SK-MEL-5 (cell line): ENCODE measurements at regions not wholly inside any gene's neighbourhood (a gene's known extent, or its start where the extent isn't known, plus 50 kb on each side); places are given as distances from the start of the nearest gene placed in this dataset.
"Not testable (repeated sequence)": the region's sequence is repeated elsewhere in the genome, so short reads cannot be mapped to it uniquely, and the experiment has no call there.

Source experiments
- DNase-seq: peaks from one replicate; pipeline ENCODE4 v3.0.0-alpha.2; 2016; ENCODE audit warnings: low read depth, low spot score
- in situ Hi-C: cut with HindIII; loops from 2 replicates; pipeline ENCODE4 v1.10.0; 2016; ENCODE audit warnings: low sequenced_read_pairs, high pct_unique_total_duplicates, low pct_unique_long_range_greater_than_20kb

GRCh38 chr4:11670304-11670703 lies 241.6 kb upstream of the HS3ST1 start:
- in situ Hi-C loops: no loop called here
- DNase-seq: no peak

DNA sequence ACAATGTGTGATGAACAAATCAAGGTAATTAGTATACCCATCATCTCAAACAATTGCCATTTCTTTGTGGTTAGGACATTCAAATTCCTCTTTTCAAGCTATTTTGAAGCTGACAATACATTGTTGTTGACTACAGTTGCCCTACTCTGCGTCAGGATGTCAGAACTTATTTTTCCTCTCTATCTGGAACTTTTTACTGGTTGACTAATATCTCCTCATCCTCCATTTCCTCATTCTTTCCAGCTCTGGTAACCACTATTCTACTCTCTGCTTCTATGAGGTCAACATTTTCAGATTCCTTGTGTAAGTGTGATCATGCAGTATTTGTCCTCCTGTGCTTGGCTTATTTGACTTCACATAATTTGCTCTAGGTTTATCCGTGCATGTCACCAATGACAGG lies 240.5 kb upstream of the HS3ST1 start:
- DNase-seq: no peak
- in situ Hi-C loops: no loop called here

GRCh38 chr4:11663114-11663513 lies 234.4 kb upstream of the HS3ST1 start:
- in situ Hi-C loops: no loop called here
- DNase-seq: no peak

- DNase-seq: peak; percentile 32
- in situ Hi-C loops: no loop called here
Observed at GRCh38 chr4:11650801-11651596, 222.3 kb upstream of the HS3ST1 start.

DNA sequence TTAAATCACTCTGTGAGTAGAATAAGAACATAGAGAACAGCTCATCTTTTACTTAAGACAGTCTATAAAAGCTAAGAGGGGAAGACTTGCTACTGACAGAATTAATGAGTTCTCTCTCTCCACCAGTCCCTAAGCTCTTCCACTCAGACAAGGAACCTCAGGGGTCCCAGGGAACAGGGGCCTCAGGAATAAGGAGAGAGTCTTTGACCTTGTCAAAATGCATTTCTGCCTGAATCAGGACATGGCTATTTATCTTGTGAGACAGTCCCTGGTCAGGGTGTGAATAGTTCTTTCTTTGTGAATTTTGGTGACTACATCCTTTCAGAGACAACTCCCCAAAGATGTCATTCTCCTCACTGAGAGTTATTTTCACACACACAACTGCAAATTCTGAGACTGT lies 218.7 kb upstream of the HS3ST1 start:
- no peak for DNase-seq

DNA sequence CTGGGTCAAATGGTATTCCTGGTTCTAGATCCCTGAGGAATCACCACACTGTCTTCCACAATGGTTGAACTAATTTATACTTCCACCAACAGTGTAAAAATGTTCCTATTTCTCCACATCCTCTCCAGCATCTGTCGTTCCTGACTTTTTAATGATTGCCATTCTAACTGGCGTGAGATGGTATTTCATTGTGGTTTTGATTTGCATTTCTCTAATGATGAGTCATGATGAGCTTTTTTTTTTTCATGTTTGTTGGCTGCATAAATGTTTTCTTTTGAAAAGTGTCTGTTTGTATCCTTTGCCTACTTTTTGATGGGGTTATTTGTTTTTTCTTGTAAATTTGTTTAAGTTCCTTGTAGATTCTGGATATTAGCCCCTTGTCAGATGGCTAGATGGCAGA lies 214.4 kb upstream of the HS3ST1 start:
- DNase-seq, in situ Hi-C loops: not testable (repeated sequence)

More for the DNA sequence above, 218.7 kb upstream of the HS3ST1 start:
- in situ Hi-C loops: no loop called here

DNA sequence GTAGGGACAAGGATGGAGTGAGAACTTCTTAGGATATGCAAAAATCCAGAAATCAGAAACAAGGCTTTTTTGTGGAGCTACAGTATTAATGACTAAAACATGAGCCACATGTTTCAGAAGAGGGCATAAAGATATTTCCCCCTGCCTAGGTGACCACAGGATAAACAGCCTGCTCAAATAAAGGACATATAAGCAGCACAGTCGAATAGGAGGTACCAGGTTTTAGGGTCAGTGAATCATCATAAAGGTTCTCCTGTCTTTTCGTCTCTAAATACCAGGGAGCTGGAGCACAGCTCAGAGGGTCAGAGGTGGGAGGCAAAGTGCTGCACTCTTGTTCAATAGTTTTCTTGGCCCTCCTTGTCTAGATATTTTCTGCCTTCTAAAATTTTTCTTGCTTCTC lies 211.9 kb upstream of the HS3ST1 start:
- no peak for DNase-seq

DNA sequence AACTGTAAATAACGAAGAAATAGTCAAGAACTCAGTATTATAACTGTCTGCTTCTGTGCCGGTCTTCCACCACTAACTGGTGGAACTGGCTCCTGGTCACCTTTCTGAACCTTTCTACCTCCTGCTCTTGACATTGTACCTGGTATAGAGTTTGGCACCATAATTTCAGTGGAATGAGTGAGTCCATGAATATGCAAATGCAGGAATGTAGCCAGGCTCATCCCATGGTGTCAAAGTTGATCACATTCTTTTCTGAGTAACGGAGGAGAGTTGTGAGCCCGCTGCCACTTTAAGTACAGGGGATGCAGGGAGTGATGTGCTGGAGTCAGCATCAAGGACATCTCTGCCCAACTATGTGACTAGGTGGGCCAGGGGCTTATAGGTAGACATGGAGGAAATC lies 207.9 kb upstream of the HS3ST1 start:
- DNase-seq: no peak
- in situ Hi-C loops: no loop called here

More for the DNA sequence above, 211.9 kb upstream of the HS3ST1 start:
- in situ Hi-C loops: no loop called here

DNA sequence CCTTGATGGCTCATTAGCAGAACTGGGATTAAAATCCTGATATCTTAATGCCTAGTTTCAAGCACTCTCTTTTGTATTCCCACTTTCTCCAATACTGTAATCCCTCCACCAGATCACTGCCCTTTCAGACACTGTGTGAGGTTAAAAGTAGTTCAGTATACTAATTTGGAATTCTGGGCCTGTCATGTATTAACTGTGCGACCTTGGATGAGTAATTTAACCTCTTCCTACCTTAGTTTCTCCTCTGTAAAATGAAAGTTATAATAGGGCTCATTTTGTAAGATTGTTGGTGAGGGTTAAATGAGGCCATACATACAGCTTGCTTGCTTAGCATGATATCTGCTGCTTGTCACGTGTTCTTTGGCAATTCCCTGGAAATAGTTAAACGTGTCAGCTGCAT lies 207.3 kb upstream of the HS3ST1 start:
- no peak for DNase-seq
- in situ Hi-C loops: no loop called here

GRCh38 chr4:11635342-11635741 lies 206.6 kb upstream of the HS3ST1 start:
- in situ Hi-C loops: no loop called here
- DNase-seq: no peak

GRCh38 chr4:11634283-11634682 lies 205.6 kb upstream of the HS3ST1 start:
- DNase-seq: no peak
- in situ Hi-C loops: no loop called here

GRCh38 chr4:11633430-11633829 lies 204.7 kb upstream of the HS3ST1 start:
- no peak for DNase-seq
- in situ Hi-C loops: no loop called here

GRCh38 chr4:11632483-11632882 lies 203.8 kb upstream of the HS3ST1 start:
- no peak for DNase-seq
- in situ Hi-C loops: no loop called here

DNA sequence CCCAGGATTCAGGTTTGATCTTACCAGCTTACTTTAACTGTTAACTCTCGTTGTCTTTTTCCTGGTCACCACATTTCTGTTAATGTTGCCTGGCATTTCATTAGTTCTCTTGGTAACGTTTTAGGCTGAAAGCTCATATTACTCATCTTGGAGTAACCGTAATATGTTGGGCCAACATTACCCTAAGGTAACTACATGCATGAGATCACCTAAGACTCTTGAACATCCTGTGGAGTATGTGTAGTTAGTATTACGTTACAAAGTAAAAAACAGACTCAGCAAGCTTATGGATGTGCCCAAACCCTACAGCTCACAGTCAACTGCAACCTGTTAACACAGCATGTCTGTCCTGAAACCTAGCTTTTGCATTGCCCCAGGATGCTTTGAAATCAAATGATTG lies 203.3 kb upstream of the HS3ST1 start:
- in situ Hi-C loops: no loop called here
- DNase-seq: no peak

- in situ Hi-C loops: no loop called here
- no peak for DNase-seq
Observed at GRCh38 chr4:11631416-11631815, 202.7 kb upstream of the HS3ST1 start.

DNA sequence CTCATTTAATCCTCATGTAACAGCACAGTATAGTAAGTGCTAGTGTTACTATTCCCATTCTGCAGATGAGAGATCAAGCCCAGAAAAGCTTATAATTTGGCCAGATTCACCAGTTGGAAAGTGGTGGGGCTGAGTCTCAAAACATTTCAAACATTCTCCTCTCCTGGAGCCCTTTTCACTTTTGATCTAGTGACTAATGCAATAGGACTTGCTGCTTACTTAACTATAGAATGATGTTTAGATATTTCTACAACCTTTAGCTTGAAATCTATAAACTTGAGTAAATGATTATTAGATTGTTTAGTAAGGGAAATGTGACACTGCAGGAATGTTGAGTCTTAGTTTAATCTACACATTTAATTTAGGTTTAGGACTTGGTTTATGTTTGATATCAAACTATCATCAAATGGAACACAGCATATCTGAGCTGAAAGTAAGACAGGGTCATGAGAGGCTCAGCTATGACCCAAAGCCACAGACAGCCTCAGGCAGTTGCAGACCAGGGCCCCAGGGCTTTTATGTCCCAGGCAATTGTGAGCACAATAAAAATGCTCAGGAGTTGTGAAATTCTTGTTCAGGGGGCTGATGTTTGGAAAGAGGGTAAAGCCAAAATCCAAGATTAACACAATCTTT lies 199.5 kb upstream of the HS3ST1 start:
- in situ Hi-C loops: no loop called here

DNA sequence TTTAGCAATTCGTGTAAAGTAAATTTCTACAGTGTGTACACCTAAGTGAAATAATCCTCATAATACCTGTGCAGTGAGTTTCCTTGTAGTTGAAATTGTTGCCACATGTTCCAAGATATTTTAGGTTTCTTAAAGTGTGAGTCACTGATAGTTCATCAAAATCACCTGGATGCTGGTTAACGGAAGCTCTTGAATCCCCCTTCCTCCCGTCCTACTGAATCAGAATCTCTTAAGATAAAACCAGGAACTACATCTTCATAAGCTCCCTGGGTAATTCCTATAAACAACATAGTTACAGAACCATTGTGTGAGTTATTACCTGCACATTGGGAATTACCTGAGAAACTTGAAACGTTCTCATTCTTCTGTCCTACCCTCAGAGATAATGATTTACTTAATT lies 197.4 kb upstream of the HS3ST1 start:
- in situ Hi-C loops: no loop called here
- DNase-seq: no peak

More for the DNA sequence above, 199.5 kb upstream of the HS3ST1 start:
- no peak for DNase-seq

DNA sequence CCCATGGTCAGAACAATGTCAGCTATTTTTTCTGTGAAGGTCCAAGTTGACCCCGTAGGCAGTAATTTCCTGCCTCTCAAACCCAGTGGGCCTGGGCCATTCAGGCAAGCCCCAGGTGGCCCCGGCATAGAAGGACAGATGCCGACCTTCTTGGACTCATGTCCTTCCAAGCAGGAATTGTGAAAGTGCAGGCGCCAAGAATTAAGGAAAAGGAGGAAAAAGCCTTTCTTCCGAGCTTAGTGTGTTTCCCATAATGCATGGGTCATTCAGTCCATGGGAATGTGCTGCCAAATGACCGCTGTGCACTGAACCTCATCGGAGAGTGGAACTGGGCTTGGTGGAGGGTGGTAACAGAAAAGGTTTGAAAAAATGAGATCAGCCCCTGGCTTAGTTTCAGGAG lies 196.5 kb upstream of the HS3ST1 start:
- no peak for DNase-seq
- in situ Hi-C loops: no loop called here

DNA sequence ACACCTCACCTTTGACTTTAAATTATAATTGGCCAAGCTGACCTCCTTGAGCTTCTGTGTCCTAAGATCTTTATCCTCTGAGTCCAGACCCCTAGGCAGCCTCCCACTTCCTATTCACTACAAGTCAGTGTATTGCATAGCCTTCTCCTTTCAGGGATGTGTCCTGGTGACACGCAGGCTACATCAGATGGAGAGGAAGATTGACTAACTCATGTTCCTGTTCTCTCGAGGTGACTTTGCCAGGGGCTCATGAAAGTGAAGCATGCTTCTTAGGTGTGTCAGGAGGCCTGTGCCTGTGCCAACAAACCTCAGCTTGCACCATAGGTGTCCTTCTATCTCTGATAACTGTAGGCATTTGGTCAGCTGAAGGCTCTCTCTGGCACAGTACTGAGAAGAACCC lies 195.7 kb upstream of the HS3ST1 start:
- DNase-seq: no peak

More for the DNA sequence above, 195.7 kb upstream of the HS3ST1 start:
- in situ Hi-C loops: no loop called here
